Lower lobe of right lung (tissue), 2 donors: ENCODE measurements at regions not wholly inside any gene's neighbourhood (a gene's known extent, or its start where the extent isn't known, plus 50 kb on each side); places are given as distances from the start of the nearest gene placed in this dataset.

Experiments used
- ATAC-seq, 2 donors: fragments of 200-7000 bp; cut with Tn5 transposase; one replicate each; pipeline ENCODE4 v1.9.1; 2020 to 2022; ENCODE audit warnings: mild to moderate bottlenecking in 2 of 2, moderate library complexity in 2 of 2
- DNase-seq: peaks from one replicate; pipeline ENCODE4 v3.0.0-alpha.2; 2020
- H3K27ac ChIP-seq: fragments of 200-600 bp; one replicate; pipeline ENCODE4 v1.8.0; 2022
- H3K27me3 ChIP-seq: fragments of 200-600 bp; one replicate; pipeline ENCODE4 v1.8.0; 2022; ENCODE audit warnings: low read depth
- H3K36me3 ChIP-seq: fragments of 200-600 bp; one replicate; pipeline ENCODE4 v1.8.0; 2022; ENCODE audit warnings: mild to moderate bottlenecking
- H3K4me1 ChIP-seq: fragments of 200-600 bp; one replicate; pipeline ENCODE4 v1.8.0; 2022
- H3K4me3 ChIP-seq: fragments of 200-600 bp; one replicate; pipeline ENCODE4 v1.8.0; 2022; ENCODE audit warnings: mild to moderate bottlenecking
- H3K9me3 ChIP-seq: fragments of 200-600 bp; one replicate; pipeline ENCODE4 v1.8.0; 2022
- CTCF ChIP-seq: fragments of 200-600 bp; IDR thresholded peaks from one replicate; pipeline ENCODE4 v1.8.0; 2022; ENCODE audit warnings: antibody characterized with exemption, mild to moderate bottlenecking
- intact Hi-C: fragments of 100-400 bp; cut with DNase I; formaldehyde crosslinking; loops from one replicate; pipeline ENCODE4 v1.11.0; 2022
- donor health status: DM: no; HTN: yes; CAD: no; lungs with severe emphysema.

- Histone ChIP-seq H3K4me1 (no peaks in the 10 kb centered on the region), H3K9me3 (no peaks in the 10 kb centered on the region), H3K4me3 (no peak overlapping the region), H3K36me3 (no peaks in the 10 kb centered on the region), H3K27ac (no peak overlapping the region), H3K27me3 (no peaks in the 10 kb centered on the region)
- intact Hi-C loops, result no loop called here
- no peak for TF ChIP-seq CTCF
- DNase-seq (no peak), ATAC-seq (no peak)
Measured at GRCh38 chr6:22873513-22874136, 304.3 kb downstream of the HDGFL1 start.

GRCh38 chr6:22875845-22876244 lies 306.5 kb downstream of the HDGFL1 start:
- intact Hi-C loops, result no loop called here
- Histone ChIP-seq H3K27me3 (no peaks in the 10 kb centered on the region), H3K27ac (no peak overlapping the region), H3K36me3 (no peaks in the 10 kb centered on the region), H3K4me1 (peaks cover 6% of the 10 kb centered on the region), H3K4me3 (no peak overlapping the region), H3K9me3 (no peaks in the 10 kb centered on the region)
- no peak for TF ChIP-seq CTCF
- ATAC-seq (no peak), DNase-seq (no peak)

DNA sequence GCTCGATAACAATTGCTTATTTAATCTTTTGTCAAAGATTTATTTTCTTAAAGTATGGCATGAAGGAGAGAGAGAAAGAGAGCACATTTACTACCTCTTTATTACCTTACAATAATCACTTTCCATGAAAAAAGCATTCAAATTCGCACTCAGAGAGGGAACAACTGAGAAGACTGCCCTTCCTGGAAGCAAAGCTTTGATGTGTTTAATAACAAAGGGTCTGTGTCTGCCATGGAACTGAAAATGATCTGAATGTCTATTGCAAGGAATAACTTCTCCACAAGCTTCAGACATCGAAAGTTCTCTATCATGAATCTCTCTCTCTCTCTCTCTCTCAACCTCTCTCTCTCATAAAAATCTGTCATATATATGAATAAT lies 308.9 kb downstream of the HDGFL1 start:
- peaks cover 14% of the 10 kb centered on the region for H3K4me1 ChIP-seq
- ATAC-seq (no peak), DNase-seq (no peak)
- H3K27ac ChIP-seq, result peak overlapping the region; percentile 22
- H3K27me3 ChIP-seq, result no peaks in the 10 kb centered on the region
- intact Hi-C loops, result no loop called here
- no peak for TF ChIP-seq CTCF
- H3K4me3 ChIP-seq, result no peak overlapping the region
- no peaks in the 10 kb centered on the region for H3K36me3 ChIP-seq
- H3K9me3 ChIP-seq, result no peaks in the 10 kb centered on the region

DNA sequence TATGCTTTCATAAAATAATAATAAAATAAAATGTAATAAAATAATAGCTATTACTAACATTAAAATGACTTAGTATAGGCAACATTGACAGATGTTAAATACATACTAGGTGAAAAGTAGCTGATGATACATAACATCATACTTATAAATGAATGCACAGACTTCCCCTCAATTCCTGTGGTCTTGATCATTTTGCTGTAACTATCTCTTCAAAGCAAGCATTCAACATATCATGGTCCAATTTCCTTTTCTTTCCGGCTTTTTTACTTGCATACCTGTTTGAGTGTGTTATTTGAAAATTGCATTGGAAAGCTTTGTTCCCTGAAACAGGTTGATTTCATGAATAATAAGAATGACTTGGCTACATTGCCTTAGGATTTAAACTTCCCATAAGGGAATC lies 309.3 kb downstream of the HDGFL1 start:
- Histone ChIP-seq H3K36me3 (no peaks in the 10 kb centered on the region), H3K27ac (no peak overlapping the region), H3K9me3 (no peaks in the 10 kb centered on the region), H3K4me3 (no peak overlapping the region), H3K4me1 (peaks cover 14% of the 10 kb centered on the region), H3K27me3 (no peaks in the 10 kb centered on the region)
- no peak for DNase-seq
- no peak for TF ChIP-seq CTCF
- intact Hi-C loops, result no loop called here
- no peak for ATAC-seq

DNA sequence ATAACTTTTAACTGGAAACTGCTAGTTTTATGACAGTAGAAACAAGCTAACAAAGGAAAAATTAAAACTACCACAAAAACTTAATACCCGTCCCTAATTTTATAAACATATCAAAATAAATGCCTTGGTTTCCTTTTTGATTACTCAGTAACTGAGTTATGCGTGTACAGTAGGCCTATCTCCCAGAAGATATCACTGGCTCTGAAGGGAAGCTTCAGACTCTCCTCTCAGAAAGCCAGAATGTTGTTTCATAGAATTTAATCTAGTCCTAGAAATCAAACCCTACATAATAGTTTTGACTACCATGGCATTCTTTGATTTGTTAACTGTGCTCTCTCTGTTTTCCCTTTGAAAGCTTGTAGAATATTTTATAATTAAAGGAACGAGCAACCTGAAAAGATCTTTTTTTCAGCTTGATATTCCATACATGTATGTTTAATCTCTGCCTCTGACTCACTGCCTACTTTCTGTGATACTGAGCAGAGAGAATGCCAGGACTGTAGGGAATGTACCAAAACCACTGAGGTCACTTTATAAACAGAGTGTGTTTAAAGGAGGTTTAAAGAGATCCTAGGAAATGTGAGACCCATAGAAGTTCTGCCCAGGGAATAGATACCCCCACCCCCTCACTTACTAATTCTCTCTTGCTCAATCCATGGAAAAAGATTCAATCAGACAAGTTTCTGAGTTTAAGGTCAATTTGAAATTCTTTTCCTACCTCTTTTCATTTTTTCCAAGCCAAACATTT lies 311.5 kb downstream of the HDGFL1 start:
- DNase-seq (no peak), ATAC-seq (peak; percentile 70 to 94)
- Histone ChIP-seq H3K4me1 (peaks cover 14% of the 10 kb centered on the region), H3K27ac (peak overlapping the region; percentile 63), H3K4me3 (no peak overlapping the region), H3K9me3 (no peaks in the 10 kb centered on the region), H3K36me3 (no peaks in the 10 kb centered on the region), H3K27me3 (no peaks in the 10 kb centered on the region)
- no peak for TF ChIP-seq CTCF
- intact Hi-C loops, result no loop called here
